Activated T-helper 1 cell treated with anti-CD3 and anti-CD28 coated beads, Interleukin-12 subunit alpha, Interleukin-12 subunit beta, Interleukin-2, Interleukin-4 antibody, amounts not matched to agents 30 ng/mL and 10 ng/mL and 1 ng/mL, durations not matched to agents 14 hours and 24 hours and 36 hours (primary cell): ENCODE measurements at regions not wholly inside any gene's neighbourhood (a gene's known extent, or its start where the extent isn't known, plus 50 kb on each side); places are given as distances from the start of the nearest gene placed in this dataset.

Experiments
- DNase-seq: peaks from one replicate; pipeline ENCODE4 v3.0.0; 2021; ENCODE audit warnings: low spot score
- H3K27ac Mint-ChIP-seq: one replicate; pipeline ENCODE4 v1.8.0; 2021; ENCODE audit warnings: mild to moderate bottlenecking, mixed read lengths
- H3K27me3 Mint-ChIP-seq: one replicate; pipeline ENCODE4 v1.8.0; 2022; ENCODE audit warnings: mild to moderate bottlenecking, moderate library complexity, mixed read lengths; ENCODE audit not compliant: insufficient read depth
- H3K36me3 Mint-ChIP-seq: one replicate; pipeline ENCODE4 v1.8.0; 2021; ENCODE audit warnings: low read depth, mixed read lengths
- H3K4me1 Mint-ChIP-seq: one replicate; pipeline ENCODE4 v1.8.0; 2021; ENCODE audit warnings: low read depth, mixed read lengths
- H3K4me3 Mint-ChIP-seq: one replicate; pipeline ENCODE4 v1.8.0; 2021; ENCODE audit warnings: mild to moderate bottlenecking, moderate library complexity, mixed read lengths
- H3K9me3 Mint-ChIP-seq: one replicate; pipeline ENCODE4 v1.8.0; 2021; ENCODE audit warnings: mixed read lengths
- intact Hi-C: fragments of 100-400 bp; cut with micrococcal nuclease; formaldehyde crosslinking; loops from one replicate; pipeline ENCODE4 v1.15.1; 2024

- intact Hi-C loops, result no loop called here
- H3K4me1 Mint-ChIP-seq, result no peaks in the 10 kb centered on the region
These were observed 273.1 kb upstream of the NOVA1 start for GRCh38 chr14:26870722-26871617.

GRCh38 chr14:26872515-26873361 lies 274.9 kb upstream of the NOVA1 start:
- Mint-ChIP-seq H3K36me3 (no peaks in the 10 kb centered on the region), H3K4me3 (no peak overlapping the region), H3K9me3 (peaks cover 20% of the 10 kb centered on the region), H3K4me1 (no peaks in the 10 kb centered on the region), H3K27ac (no peak overlapping the region), H3K27me3 (no peaks in the 10 kb centered on the region)
- no peak for DNase-seq
- intact Hi-C loops, result no loop called here

More at GRCh38 chr14:26870722-26871617, 273.1 kb upstream of the NOVA1 start:
- H3K27me3 Mint-ChIP-seq, result no peaks in the 10 kb centered on the region
- no peaks in the 10 kb centered on the region for H3K36me3 Mint-ChIP-seq
- DNase-seq, result no peak
- peaks cover 20% of the 10 kb centered on the region for H3K9me3 Mint-ChIP-seq
- no peak overlapping the region for H3K4me3 Mint-ChIP-seq
- H3K27ac Mint-ChIP-seq, result no peak overlapping the region

GRCh38 chr14:26873362-26873960 lies 275.6 kb upstream of the NOVA1 start:
- no peaks in the 10 kb centered on the region for H3K36me3 Mint-ChIP-seq
- H3K27ac Mint-ChIP-seq, result no peak overlapping the region
- intact Hi-C loops, result no loop called here
- no peak for DNase-seq
- H3K4me1 Mint-ChIP-seq, result no peaks in the 10 kb centered on the region
- H3K9me3 Mint-ChIP-seq, result peaks cover 20% of the 10 kb centered on the region
- no peak overlapping the region for H3K4me3 Mint-ChIP-seq
- no peaks in the 10 kb centered on the region for H3K27me3 Mint-ChIP-seq

- no peak for DNase-seq
- Mint-ChIP-seq H3K27me3 (no peaks in the 10 kb centered on the region), H3K4me1 (no peaks in the 10 kb centered on the region), H3K4me3 (no peak overlapping the region), H3K27ac (no peak overlapping the region), H3K9me3 (peaks cover 39% of the 10 kb centered on the region), H3K36me3 (no peaks in the 10 kb centered on the region)
- intact Hi-C loops, result no loop called here
These were observed 290.0 kb upstream of the NOVA1 start for GRCh38 chr14:26887847-26888246.

GRCh38 chr14:26888592-26888991 lies 290.8 kb upstream of the NOVA1 start:
- intact Hi-C loops, result no loop called here
- Mint-ChIP-seq H3K9me3 (peaks cover 37% of the 10 kb centered on the region), H3K4me3 (no peak overlapping the region), H3K27me3 (no peaks in the 10 kb centered on the region), H3K27ac (no peak overlapping the region), H3K4me1 (no peaks in the 10 kb centered on the region), H3K36me3 (no peaks in the 10 kb centered on the region)
- no peak for DNase-seq

- Mint-ChIP-seq H3K36me3 (no peaks in the 10 kb centered on the region), H3K4me1 (no peaks in the 10 kb centered on the region), H3K4me3 (no peak overlapping the region), H3K9me3 (peaks cover 19% of the 10 kb centered on the region), H3K27me3 (no peaks in the 10 kb centered on the region), H3K27ac (no peak overlapping the region)
- intact Hi-C loops, result no loop called here
- no peak for DNase-seq
These were observed 298.6 kb upstream of the NOVA1 start for GRCh38 chr14:26896447-26896846.

- H3K4me3 Mint-ChIP-seq, result no peak overlapping the region
- intact Hi-C loops, result no loop called here
- peaks cover 19% of the 10 kb centered on the region for H3K9me3 Mint-ChIP-seq
- H3K27ac Mint-ChIP-seq, result no peak overlapping the region
- no peaks in the 10 kb centered on the region for H3K27me3 Mint-ChIP-seq
- DNase-seq, result no peak
- H3K36me3 Mint-ChIP-seq, result no peaks in the 10 kb centered on the region
- no peaks in the 10 kb centered on the region for H3K4me1 Mint-ChIP-seq
These were observed 299.4 kb upstream of the NOVA1 start for GRCh38 chr14:26897196-26897595.

- intact Hi-C loops, result no loop called here
- Mint-ChIP-seq H3K4me3 (no peak overlapping the region), H3K36me3 (no peaks in the 10 kb centered on the region), H3K27me3 (no peaks in the 10 kb centered on the region), H3K4me1 (no peaks in the 10 kb centered on the region), H3K27ac (no peak overlapping the region), H3K9me3 (peaks cover 18% of the 10 kb centered on the region)
- no peak for DNase-seq
These were observed 307.4 kb upstream of the NOVA1 start for GRCh38 chr14:26905229-26905628.

- H3K4me1 Mint-ChIP-seq, result no peaks in the 10 kb centered on the region
- peaks cover 36% of the 10 kb centered on the region for H3K9me3 Mint-ChIP-seq
- no peak for DNase-seq
- H3K27me3 Mint-ChIP-seq, result no peaks in the 10 kb centered on the region
- H3K27ac Mint-ChIP-seq, result no peak overlapping the region
- H3K36me3 Mint-ChIP-seq, result no peaks in the 10 kb centered on the region
- no peak overlapping the region for H3K4me3 Mint-ChIP-seq
- intact Hi-C loops, result no loop called here
These were observed 316.0 kb upstream of the NOVA1 start for GRCh38 chr14:26913786-26914185.

- H3K4me3 Mint-ChIP-seq, result no peak overlapping the region
- H3K9me3 Mint-ChIP-seq, result peaks cover 46% of the 10 kb centered on the region
- DNase-seq, result no peak
- no peaks in the 10 kb centered on the region for H3K36me3 Mint-ChIP-seq
- H3K4me1 Mint-ChIP-seq, result no peaks in the 10 kb centered on the region
- no peak overlapping the region for H3K27ac Mint-ChIP-seq
- intact Hi-C loops, result no loop called here
- H3K27me3 Mint-ChIP-seq, result no peaks in the 10 kb centered on the region
These were observed 319.3 kb upstream of the NOVA1 start for GRCh38 chr14:26917086-26917485.

- DNase-seq, result no peak
- Mint-ChIP-seq H3K27ac (no peak overlapping the region), H3K27me3 (no peaks in the 10 kb centered on the region), H3K4me1 (no peaks in the 10 kb centered on the region), H3K4me3 (no peak overlapping the region), H3K36me3 (no peaks in the 10 kb centered on the region), H3K9me3 (peaks cover 24% of the 10 kb centered on the region)
- intact Hi-C loops, result no loop called here
These were observed 328.2 kb upstream of the NOVA1 start for GRCh38 chr14:26925876-26926584.

- H3K27ac Mint-ChIP-seq, result no peak overlapping the region
- H3K27me3 Mint-ChIP-seq, result no peaks in the 10 kb centered on the region
- H3K9me3 Mint-ChIP-seq, result peaks cover 22% of the 10 kb centered on the region
- intact Hi-C loops, result no loop called here
- no peaks in the 10 kb centered on the region for H3K36me3 Mint-ChIP-seq
- no peak overlapping the region for H3K4me3 Mint-ChIP-seq
- DNase-seq, result no peak
- no peaks in the 10 kb centered on the region for H3K4me1 Mint-ChIP-seq
These were observed 328.8 kb upstream of the NOVA1 start for GRCh38 chr14:26926585-26926984.
